SU-DHL-6 (cell line): ENCODE measurements at regions not wholly inside any gene's neighbourhood (a gene's known extent, or its start where the extent isn't known, plus 50 kb on each side); places are given as distances from the start of the nearest gene placed in this dataset.

Experiments used
- H2AFZ ChIP-seq: fragments of 200-600 bp; sonication (generic); 2 replicates; pipeline ENCODE4 v1.6.1; 2014; ENCODE audit warnings: low read depth, mild to moderate bottlenecking, moderate library complexity, mixed read lengths, antibody characterized with exemption, low read length; ENCODE audit not compliant: severe bottlenecking
- H3F3A ChIP-seq: fragments of 200-600 bp; shearing (Covaris generic); 2 replicates; pipeline ENCODE4 v1.6.0; 2016; ENCODE audit warnings: antibody characterized with exemption, mild to moderate bottlenecking; ENCODE audit not compliant: insufficient read depth
- H3K27ac ChIP-seq: fragments of 200-600 bp; sonication (generic); 2 replicates; pipeline ENCODE4 v1.5.1; 2016; ENCODE audit warnings: low read depth, mild to moderate bottlenecking, low read length, moderate library complexity, mixed read lengths
- H3K27me3 ChIP-seq: fragments of 200-600 bp; sonication (generic), shearing (Covaris generic); 2 replicates; pipeline ENCODE4 v1.6.0; 2014; ENCODE audit warnings: mild to moderate bottlenecking, low read length
- H3K36me3 ChIP-seq: fragments of 200-600 bp; sonication (generic); 2 replicates; pipeline ENCODE4 v1.6.1; 2014; ENCODE audit warnings: mild to moderate bottlenecking, low read length, mixed read lengths
- H3K4me2 ChIP-seq: fragments of 300-600, 200-600 bp; shearing (Covaris generic), sonication (generic); 2 replicates; pipeline ENCODE4 v1.6.0; 2014; ENCODE audit warnings: low read length, low read depth, mild to moderate bottlenecking; ENCODE audit not compliant: poor library complexity, severe bottlenecking
- H3K4me3 ChIP-seq: fragments of 200-600 bp; sonication (generic); 2 replicates; pipeline ENCODE4 v1.5.1; 2014; ENCODE audit warnings: antibody characterized with exemption, low read length, mild to moderate bottlenecking, mixed read lengths; ENCODE audit not compliant: insufficient read depth, poor library complexity, severe bottlenecking
- H3K79me2 ChIP-seq: fragments of 200-600 bp; sonication (generic); 2 replicates; pipeline ENCODE4 v1.6.1; 2014; ENCODE audit warnings: mild to moderate bottlenecking, low read length, moderate library complexity; ENCODE audit not compliant: insufficient read depth
- H3K9ac ChIP-seq: fragments of 200-600 bp; sonication (generic); 2 replicates; pipeline ENCODE4 v1.7.0; 2014; ENCODE audit warnings: mild to moderate bottlenecking, low read length
- H3K9me2 ChIP-seq: fragments of 200-600 bp; sonication (generic); replicated peaks from 2 replicates; pipeline ENCODE4 v1.6.1; 2014; ENCODE audit warnings: low read length; ENCODE audit not compliant: insufficient read depth
- H3K9me3 ChIP-seq: fragments of 200-600 bp; sonication (generic); 2 replicates; pipeline ENCODE4 v1.6.1; 2014; ENCODE audit warnings: low read length, mixed read lengths; ENCODE audit not compliant: insufficient read depth
- H4K20me1 ChIP-seq: fragments of 200-600 bp; sonication (generic); 2 replicates; pipeline ENCODE4 v1.6.1; 2014; ENCODE audit warnings: low read depth, mild to moderate bottlenecking, antibody characterized with exemption, low read length, moderate library complexity, mixed read lengths
- CTCF ChIP-seq: fragments of 200-600 bp; sonication (generic); IDR thresholded peaks from one replicate; pipeline ENCODE4 v1.5.1; 2017; ENCODE audit warnings: antibody characterized with exemption, mild to moderate bottlenecking, low read length, moderate library complexity; ENCODE audit not compliant: insufficient read depth, poor library complexity, severe bottlenecking
- EZH2phosphoT487 ChIP-seq: fragments of 200-600 bp; sonication (generic), shearing (Covaris generic); conservative IDR thresholded peaks from 2 replicates; pipeline ENCODE4 v1.6.1; 2018; ENCODE audit warnings: mild to moderate bottlenecking, antibody characterized with exemption, low read length, moderate library complexity, mixed read lengths

- H3K27ac ChIP-seq, result no peak overlapping the region
- no peak overlapping the region for H3K9ac ChIP-seq
- H3K27me3 ChIP-seq, result no peaks in the 10 kb centered on the region
- no peaks in the 10 kb centered on the region for H3K79me2 ChIP-seq
- H3K4me2 ChIP-seq, result no peak overlapping the region
- H3K9me3 ChIP-seq, result no peaks in the 10 kb centered on the region
- TF ChIP-seq CTCF (no peak), EZH2phosphoT487 (no peak)
- H3K4me3 ChIP-seq, result no peak overlapping the region
- H4K20me1 ChIP-seq, result no peaks in the 10 kb centered on the region
- H3K9me2 ChIP-seq, result no peaks in the 10 kb centered on the region
- H3F3A ChIP-seq, result no peaks in the 10 kb centered on the region
- no peak overlapping the region for H2AFZ ChIP-seq
- no peaks in the 10 kb centered on the region for H3K36me3 ChIP-seq
Measured at GRCh38 chr1:54465351-54465811, 59.2 kb upstream of the SSBP3 start.

GRCh38 chr1:54464477-54465146 is 58.4 kb upstream of the SSBP3 start:
- Histone ChIP-seq H3K27ac (no peak overlapping the region), H3K4me3 (no peak overlapping the region), H3K27me3 (no peaks in the 10 kb centered on the region), H3K4me2 (no peak overlapping the region), H3K9me2 (no peaks in the 10 kb centered on the region), H4K20me1 (no peaks in the 10 kb centered on the region), H3K79me2 (no peaks in the 10 kb centered on the region), H3K9ac (no peak overlapping the region), H3K9me3 (no peaks in the 10 kb centered on the region), H2AFZ (no peak overlapping the region), H3K36me3 (no peaks in the 10 kb centered on the region), H3F3A (no peaks in the 10 kb centered on the region)
- TF ChIP-seq EZH2phosphoT487, result no peak
- no peak for TF ChIP-seq CTCF

GRCh38 chr1:54464031-54464476 is 57.9 kb upstream of the SSBP3 start:
- H4K20me1 ChIP-seq, result no peaks in the 10 kb centered on the region
- no peak overlapping the region for H3K4me3 ChIP-seq
- no peaks in the 10 kb centered on the region for H3K27me3 ChIP-seq
- H3K9ac ChIP-seq, result no peak overlapping the region
- no peaks in the 10 kb centered on the region for H3K36me3 ChIP-seq
- TF ChIP-seq CTCF, result no peak
- TF ChIP-seq EZH2phosphoT487, result no peak
- no peak overlapping the region for H3K4me2 ChIP-seq
- no peaks in the 10 kb centered on the region for H3K9me2 ChIP-seq
- no peaks in the 10 kb centered on the region for H3F3A ChIP-seq
- H3K9me3 ChIP-seq, result no peaks in the 10 kb centered on the region
- no peak overlapping the region for H2AFZ ChIP-seq
- no peaks in the 10 kb centered on the region for H3K79me2 ChIP-seq
- no peak overlapping the region for H3K27ac ChIP-seq
